Effector CD8-positive, alpha-beta T cell (primary cell): ENCODE measurements at regions not wholly inside any gene's neighbourhood (a gene's known extent, or its start where the extent isn't known, plus 50 kb on each side); places are given as distances from the start of the nearest gene placed in this dataset.
"Not testable (repeated sequence)": the region's sequence is repeated elsewhere in the genome, so short reads cannot be mapped to it uniquely, and the experiment has no call there.

Experiments used
- DNase-seq: peaks from one replicate; lab custom pipeline; 2025; lab: John Stamatoyannopoulos, UW

GRCh38 chr1:38670544-38671122, 188.9 kb downstream of the RRAGC start:
- no peak for DNase-seq

- no peak for DNase-seq
Measured at GRCh38 chr1:38667626-38668025, 191.9 kb downstream of the RRAGC start.

- DNase-seq, result no peak
Measured at GRCh38 chr1:38662126-38662525, 197.4 kb downstream of the RRAGC start.

GRCh38 chr1:38658883-38659282, 200.7 kb downstream of the RRAGC start:
- no peak for DNase-seq

- DNase-seq, result no peak
Measured at GRCh38 chr1:38657873-38658272, 201.7 kb downstream of the RRAGC start.

- no peak for DNase-seq
Measured at GRCh38 chr1:38657207-38657840, 202.2 kb downstream of the RRAGC start.

- no peak for DNase-seq
Measured at GRCh38 chr1:38656726-38657125, 202.8 kb downstream of the RRAGC start.

GRCh38 chr1:38652217-38652616, 207.4 kb downstream of the RRAGC start:
- no peak for DNase-seq

- DNase-seq, result no peak
Measured at GRCh38 chr1:38651669-38652068, 207.9 kb downstream of the RRAGC start.

GRCh38 chr1:38648417-38648816, 211.2 kb downstream of the RRAGC start:
- DNase-seq, result no peak

- not testable (repeated sequence) for DNase-seq
Measured at GRCh38 chr1:38647341-38647740, 212.2 kb downstream of the RRAGC start.

GRCh38 chr1:38644092-38644491, 215.5 kb downstream of the RRAGC start:
- DNase-seq, result no peak

GRCh38 chr1:38641661-38642060, 217.9 kb downstream of the RRAGC start:
- no peak for DNase-seq

GRCh38 chr1:38640371-38640770, 219.2 kb downstream of the RRAGC start:
- no peak for DNase-seq

GRCh38 chr1:38628241-38628640, 231.3 kb downstream of the RRAGC start:
- no peak for DNase-seq

GRCh38 chr1:38625939-38626338, 233.6 kb downstream of the RRAGC start:
- DNase-seq, result no peak

- DNase-seq, result no peak
Measured at GRCh38 chr1:38624336-38625039, 235.1 kb downstream of the RRAGC start.

GRCh38 chr1:38623529-38623928, 236.0 kb downstream of the RRAGC start:
- DNase-seq, result no peak

- DNase-seq, result no peak
Measured at GRCh38 chr1:38622197-38622596, 237.4 kb downstream of the RRAGC start.

GRCh38 chr1:38616846-38617245, 242.7 kb downstream of the RRAGC start:
- no peak for DNase-seq

GRCh38 chr1:38615680-38616079, 243.9 kb downstream of the RRAGC start:
- no peak for DNase-seq

- no peak for DNase-seq
Measured at GRCh38 chr1:38614861-38615260, 244.7 kb downstream of the RRAGC start.

GRCh38 chr1:38613996-38614395, 245.6 kb downstream of the RRAGC start:
- no peak for DNase-seq
